A549 (cell line): ENCODE measurements at regions not wholly inside any gene's neighbourhood (a gene's known extent, or its start where the extent isn't known, plus 50 kb on each side); places are given as distances from the start of the nearest gene placed in this dataset.

Experiments
- ATAC-seq, 2 experiments: fragments of 200-7000 bp in 1 of 2; fragments of >200 bp in 1 of 2; cut with Nextera tagmentation in 1 of 2; cut with Tn5 transposase in 1 of 2; 3 replicates each; pipeline versions ENCODE4 v1.8.0 to v1.9.1; 2018 to 2020; ENCODE audit warnings: mild to moderate bottlenecking in 1 of 2, moderate library complexity in 1 of 2
- CTCF ChIA-PET: fragments of 300-600 bp; sonication (Branson Sonifier 250); formaldehyde crosslinking; extraction: SDS; loops from one replicate; lab custom pipeline; 2021; ENCODE audit warnings: antibody characterized with exemption, inconsistent platforms; lab: Yijun Ruan, JAX
- POLR2A ChIA-PET: fragments of 350-600 bp; formaldehyde crosslinking; extraction: SDS; loops from one replicate; lab custom pipeline; 2021; ENCODE audit warnings: antibody characterized with exemption, inconsistent platforms; lab: Yijun Ruan, JAX
- DNase-seq, 2 experiments: peaks; one replicate each; pipeline versions ENCODE4 v3.0.0 to v3.0.0-alpha.2; 2011 to 2016; ENCODE audit warnings: low read depth in 1 of 2, low spot score in 1 of 2
- FAIRE-seq: peaks from 2 replicates; lab custom pipeline; 2011; peaks lifted over from hg19 to GRCh38; lab: Jason Lieb, UNC
- H3K27ac ChIP-seq, 2 experiments: fragments of >200 bp; sonication (Bioruptor Twin); formaldehyde crosslinking; 3 replicates each; pipeline ENCODE4 v1.5.1; 2016 to 2017
- H3K4me1 ChIP-seq: fragments of >200 bp; sonication (Bioruptor Twin); formaldehyde crosslinking; 3 replicates; pipeline ENCODE4 v1.6.1; 2016
- H3K4me2 ChIP-seq: fragments of >200 bp; sonication (Bioruptor Twin); formaldehyde crosslinking; 3 replicates; pipeline ENCODE4 v1.6.1; 2016
- H3K4me3 ChIP-seq: fragments of >200 bp; sonication (Bioruptor Twin); formaldehyde crosslinking; 3 replicates; pipeline ENCODE4 v1.5.1; 2016
- H3K9me3 ChIP-seq: fragments of >200 bp; sonication (Bioruptor Twin); formaldehyde crosslinking; 3 replicates; pipeline ENCODE4 v1.6.1; 2016
- CBX2 ChIP-seq: fragments of 200-600 bp; sonication (generic); IDR thresholded peaks from 2 replicates; pipeline ENCODE4 v1.6.1; 2016; ENCODE audit warnings: low read depth, mild to moderate bottlenecking, borderline replicate concordance
- EHMT2 ChIP-seq: fragments of 200-600 bp; sonication (generic); IDR thresholded peaks from 2 replicates; pipeline ENCODE4 v1.6.1; 2016; ENCODE audit warnings: antibody characterized with exemption, low read depth, mild to moderate bottlenecking, moderate library complexity
- HDAC2 ChIP-seq: fragments of 200-600 bp; sonication (generic); IDR thresholded peaks from 2 replicates; pipeline ENCODE4 v1.6.1; 2016
- HEYL ChIP-seq: fragments of 250-450 bp; sonication (Bioruptor Pico); IDR thresholded peaks from 2 replicates; pipeline ENCODE4 v1.8.0; 2021; ENCODE audit warnings: mild to moderate bottlenecking, moderate library complexity
- HOXB5 ChIP-seq: fragments of 250-450 bp; sonication (Bioruptor Pico); IDR thresholded peaks from 2 replicates; pipeline ENCODE4 v1.5.0; 2020; ENCODE audit warnings: mild to moderate bottlenecking, moderate library complexity
- KDM1A ChIP-seq: fragments of 200-600 bp; sonication (generic); IDR thresholded peaks from 2 replicates; pipeline ENCODE4 v1.6.1; 2016; ENCODE audit warnings: low read depth, mild to moderate bottlenecking
- POLR2A ChIP-seq: IDR thresholded peaks from 2 replicates; pipeline ENCODE4 v1.6.1; 2012; ENCODE audit warnings: mild to moderate bottlenecking, low read length
- RFX5 ChIP-seq: fragments of 450-650 bp; IDR thresholded peaks from 2 replicates; pipeline ENCODE4 v1.7.1; 2014; ENCODE audit warnings: antibody characterized with exemption, mild to moderate bottlenecking, moderate library complexity
- RNF2 ChIP-seq: fragments of 200-600 bp; sonication (generic); IDR thresholded peaks from 2 replicates; pipeline ENCODE4 v1.6.1; 2016; ENCODE audit warnings: low read depth, mild to moderate bottlenecking, antibody characterized with exemption, moderate library complexity, borderline replicate concordance
- TP53 ChIP-seq: fragments of 250-450 bp; sonication (Bioruptor Pico); IDR thresholded peaks from 2 replicates; pipeline ENCODE4 v1.5.0; 2021; ENCODE audit warnings: mild to moderate bottlenecking, moderate library complexity
- ZC3H11A ChIP-seq: fragments of 450-650 bp; IDR thresholded peaks from 2 replicates; pipeline ENCODE4 v1.6.1; 2014; ENCODE audit warnings: antibody characterized with exemption, mild to moderate bottlenecking
- ZSCAN20 ChIP-seq: fragments of 250-450 bp; sonication (Bioruptor Pico); IDR thresholded peaks from 2 replicates; pipeline ENCODE4 v1.8.0; 2022; ENCODE audit warnings: mild to moderate bottlenecking, moderate library complexity
- WGBS: methylation state at CpG from one replicate; pipeline ENCODE4 v1.1.6; 2017; ENCODE audit errors: missing lambda C conversion rate; 5-methylcytosine and 5-hydroxymethylcytosine counted together
- TF ChIP-seq, protein P1 (sequence below): fragments of 250-450 bp; sonication (Bioruptor Pico); IDR thresholded peaks from 2 replicates; pipeline ENCODE4 v1.5.0; 2020; ENCODE audit warnings: low read depth, mild to moderate bottlenecking, moderate library complexity
- TF ChIP-seq, protein P2 (sequence below): fragments of >200 bp; sonication (Bioruptor Twin); formaldehyde crosslinking; IDR thresholded peaks from 3 replicates; pipeline ENCODE4 v1.5.1; 2016

DNA sequence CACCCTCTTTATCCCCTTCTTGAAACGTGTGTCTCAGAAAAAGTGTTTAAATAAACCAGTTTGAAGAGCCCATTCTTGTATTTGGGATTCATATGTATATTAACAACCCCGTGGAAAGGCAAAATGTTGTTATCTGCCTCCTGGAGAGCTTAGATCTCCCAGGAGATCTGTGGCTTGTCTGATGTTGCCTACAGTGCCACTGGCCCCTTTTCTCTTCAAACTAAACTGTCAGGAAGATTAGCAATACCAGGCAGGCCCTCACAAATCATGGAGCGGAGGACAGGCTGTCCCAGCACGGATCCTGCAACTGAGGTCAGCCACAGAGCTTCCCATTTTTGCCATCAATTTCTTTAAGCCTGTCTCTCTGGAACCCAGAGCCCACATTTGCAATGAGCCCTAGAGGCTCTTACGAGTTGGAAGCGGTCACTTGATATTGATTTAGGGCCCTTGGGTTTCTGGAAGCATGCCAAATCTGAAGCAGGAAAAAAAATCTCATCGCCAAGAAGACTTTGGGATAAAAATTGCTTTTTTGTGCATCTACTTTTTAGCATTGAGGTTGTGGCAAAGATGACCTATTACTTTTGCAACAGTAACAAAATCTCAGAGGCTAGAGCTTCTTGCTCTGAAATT lies 234.1 kb downstream of the OPA1 start:
- DNase-seq (no peak), ATAC-seq (no peak), FAIRE-seq (no peak)
- H3K4me3 ChIP-seq, result no peak overlapping the region
- ChIA-PET CTCF (interaction anchor here (0.7 to 1.5 kb wide), 3 partner anchors 12 to 478 kb away, joined by 3 to 5 read pairs (median 3); no protein-coding TSS in a partner anchor), POLR2A (no interaction called here)
- H3K9me3 ChIP-seq, result peaks cover 4% of the 10 kb centered on the region; the same call in 2 of the 3 replicates
- no peaks in the 10 kb centered on the region for H3K4me1 ChIP-seq
- no peak overlapping the region for H3K27ac ChIP-seq
- WGBS, result 72% methylated on average over 7 of the region's 7 CpGs
- no peak overlapping the region for H3K4me2 ChIP-seq
- TF ChIP-seq HDAC2 (no peak), KDM1A (no peak), HEYL (CRISPR knock-in tag) (no peak), RFX5 (no peak), CBX2 (no peak)
- TF ChIP-seq, protein P1, sequence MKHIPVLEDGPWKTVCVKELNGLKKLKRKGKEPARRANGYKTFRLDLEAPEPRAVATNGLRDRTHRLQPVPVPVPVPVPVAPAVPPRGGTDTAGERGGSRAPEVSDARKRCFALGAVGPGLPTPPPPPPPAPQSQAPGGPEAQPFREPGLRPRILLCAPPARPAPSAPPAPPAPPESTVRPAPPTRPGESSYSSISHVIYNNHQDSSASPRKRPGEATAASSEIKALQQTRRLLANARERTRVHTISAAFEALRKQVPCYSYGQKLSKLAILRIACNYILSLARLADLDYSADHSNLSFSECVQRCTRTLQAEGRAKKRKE, result no peak
- TF ChIP-seq, protein P2, sequence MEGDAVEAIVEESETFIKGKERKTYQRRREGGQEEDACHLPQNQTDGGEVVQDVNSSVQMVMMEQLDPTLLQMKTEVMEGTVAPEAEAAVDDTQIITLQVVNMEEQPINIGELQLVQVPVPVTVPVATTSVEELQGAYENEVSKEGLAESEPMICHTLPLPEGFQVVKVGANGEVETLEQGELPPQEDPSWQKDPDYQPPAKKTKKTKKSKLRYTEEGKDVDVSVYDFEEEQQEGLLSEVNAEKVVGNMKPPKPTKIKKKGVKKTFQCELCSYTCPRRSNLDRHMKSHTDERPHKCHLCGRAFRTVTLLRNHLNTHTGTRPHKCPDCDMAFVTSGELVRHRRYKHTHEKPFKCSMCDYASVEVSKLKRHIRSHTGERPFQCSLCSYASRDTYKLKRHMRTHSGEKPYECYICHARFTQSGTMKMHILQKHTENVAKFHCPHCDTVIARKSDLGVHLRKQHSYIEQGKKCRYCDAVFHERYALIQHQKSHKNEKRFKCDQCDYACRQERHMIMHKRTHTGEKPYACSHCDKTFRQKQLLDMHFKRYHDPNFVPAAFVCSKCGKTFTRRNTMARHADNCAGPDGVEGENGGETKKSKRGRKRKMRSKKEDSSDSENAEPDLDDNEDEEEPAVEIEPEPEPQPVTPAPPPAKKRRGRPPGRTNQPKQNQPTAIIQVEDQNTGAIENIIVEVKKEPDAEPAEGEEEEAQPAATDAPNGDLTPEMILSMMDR, result no peak

DNA sequence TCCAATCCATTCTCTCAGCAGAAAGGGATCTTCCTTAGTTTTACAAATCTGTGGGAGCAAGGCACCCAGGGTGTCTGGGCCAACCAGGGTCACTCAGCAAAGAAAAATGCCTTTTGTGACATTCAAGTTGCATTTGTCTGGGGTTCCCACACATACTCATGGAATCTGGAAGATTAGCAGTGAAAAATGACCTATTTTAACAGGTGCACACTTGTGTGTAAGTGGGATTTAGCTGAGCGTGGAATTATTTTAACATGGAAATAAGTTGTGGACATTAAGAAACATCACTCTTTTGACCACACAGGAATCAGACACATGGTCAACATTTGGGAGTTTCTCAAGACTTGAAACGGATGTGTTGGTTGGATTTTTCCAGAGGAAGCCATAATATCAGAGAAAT lies 234.9 kb downstream of the OPA1 start:
- no peak for FAIRE-seq
- TF ChIP-seq TP53 (no peak), ZSCAN20 (no peak), RFX5 (no peak), EHMT2 (no peak)
- TF ChIP-seq, protein P1, result no peak
- TF ChIP-seq, all 56 proteins: peak for 0
- no peak for DNase-seq
- Histone ChIP-seq H3K4me3 (no peak overlapping the region), H3K27ac (no peak overlapping the region), H3K4me2 (no peak overlapping the region), H3K9me3 (peaks cover 4% of the 10 kb centered on the region; the same call in 2 of the 3 replicates), H3K4me1 (no peaks in the 10 kb centered on the region)
- 69% methylated on average over 2 of the region's 2 CpGs for WGBS
- no peak for ATAC-seq
- ChIA-PET CTCF (no interaction called here), POLR2A (no interaction called here)

DNA sequence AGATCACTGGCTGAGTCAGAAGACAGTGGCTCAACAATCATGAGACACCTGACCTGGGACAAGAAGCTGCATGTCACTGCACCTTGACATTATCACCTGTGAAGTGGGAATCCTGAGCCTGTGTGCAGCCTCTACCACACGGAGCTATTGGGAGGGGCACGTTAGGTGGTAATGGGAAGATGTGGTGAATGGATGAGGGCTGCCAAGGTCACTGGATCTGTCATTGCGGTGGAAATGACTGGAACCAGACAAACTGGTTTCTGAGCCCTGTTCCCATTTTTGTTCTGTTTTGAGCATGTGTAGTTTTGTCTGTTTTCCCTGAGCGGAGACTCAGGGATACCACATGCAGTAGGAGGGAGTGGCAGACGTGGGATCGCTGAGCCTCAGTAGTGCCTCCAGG lies 235.5 kb downstream of the OPA1 start:
- FAIRE-seq, result no peak
- CTCF ChIA-PET, result no interaction called here
- TF ChIP-seq, protein P2, result no peak
- TF ChIP-seq RNF2 (no peak), EHMT2 (no peak), POLR2A (no peak), HOXB5 (CRISPR knock-in tag) (no peak), ZC3H11A (no peak)
- TF ChIP-seq, all 56 proteins: peak for 0
- no peaks in the 10 kb centered on the region for H3K4me1 ChIP-seq
- DNase-seq, result no peak
- POLR2A ChIA-PET, result no interaction called here
- H3K9me3 ChIP-seq, result peaks cover 4% of the 10 kb centered on the region; the same call in 2 of the 3 replicates
- WGBS, result 92% methylated on average over 6 of the region's 6 CpGs
- H3K27ac ChIP-seq, result no peak overlapping the region
- H3K4me3 ChIP-seq, result no peak overlapping the region
- no peak overlapping the region for H3K4me2 ChIP-seq
- ATAC-seq, result no peak
